GM19025 (cell line): ENCODE measurements at regions not wholly inside any gene's neighbourhood (a gene's known extent, or its start where the extent isn't known, plus 50 kb on each side); places are given as distances from the start of the nearest gene placed in this dataset.

Experiments used
- ATAC-seq: cut with Tn5 transposase; IDR thresholded peaks from one replicate; pipeline ENCODE4 v1.9.1; 2021; ENCODE audit warnings: mild to moderate bottlenecking, low read depth, moderate library complexity; ENCODE audit not compliant: unreplicated experiment

DNA sequence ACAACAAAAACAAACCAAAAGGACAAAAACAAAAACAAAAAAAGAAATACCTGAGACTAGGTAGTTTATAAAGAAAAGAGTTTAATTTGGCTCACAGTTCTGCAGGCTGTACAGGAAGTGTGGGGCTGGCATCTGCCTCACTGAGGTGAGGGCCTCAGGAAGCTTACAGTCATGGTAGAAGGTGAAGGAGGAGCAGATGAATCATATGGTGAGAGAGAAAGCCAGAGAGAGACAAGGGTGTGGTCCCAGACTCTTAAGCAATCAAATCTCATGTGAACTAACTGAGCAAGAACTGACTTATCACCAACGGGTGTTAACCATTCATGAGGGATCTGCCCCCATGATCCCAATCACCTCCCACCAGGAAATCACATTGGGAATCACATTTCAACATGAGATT, 58.8 kb upstream of the ZBED5 start:
- no peak for ATAC-seq

DNA sequence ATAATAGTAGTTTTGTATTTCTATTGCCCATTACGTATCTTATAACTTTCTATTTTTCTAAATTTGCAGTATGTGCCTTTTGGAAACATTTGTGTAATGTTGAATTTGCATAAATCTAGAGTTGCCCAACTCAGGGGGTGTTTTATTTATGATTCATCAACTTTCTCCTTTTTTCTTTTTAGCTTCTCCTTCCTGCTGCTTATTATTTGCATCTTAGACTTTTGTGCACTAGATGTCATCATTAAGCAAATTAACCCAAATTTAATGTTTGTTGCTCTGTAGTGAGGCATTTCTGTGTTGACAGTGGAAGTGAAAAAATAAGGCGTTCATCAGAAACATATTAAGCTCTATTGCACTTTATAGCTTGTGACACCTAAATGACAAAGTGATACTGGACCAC, 56.2 kb upstream of the ZBED5 start:
- ATAC-seq: no peak

DNA sequence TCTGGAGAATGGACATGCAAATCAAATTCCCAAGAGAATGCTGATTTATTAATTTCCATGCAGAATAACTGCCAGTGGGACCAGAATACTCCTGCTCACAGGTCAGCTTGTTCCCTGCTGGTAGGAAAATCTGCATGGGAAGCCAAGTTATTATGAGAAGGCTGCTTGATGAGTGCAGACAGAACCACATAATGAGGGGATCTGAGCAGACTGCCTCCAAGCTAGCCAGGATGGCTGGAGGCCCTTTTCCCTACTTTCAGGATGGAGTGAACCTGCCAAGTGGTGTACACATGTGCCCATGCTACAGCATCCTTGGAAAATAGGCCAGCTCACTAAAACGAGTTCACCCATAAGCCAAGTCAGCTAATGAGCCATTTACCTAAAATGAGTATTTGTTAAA, 55.2 kb upstream of the ZBED5 start:
- ATAC-seq: no peak

DNA sequence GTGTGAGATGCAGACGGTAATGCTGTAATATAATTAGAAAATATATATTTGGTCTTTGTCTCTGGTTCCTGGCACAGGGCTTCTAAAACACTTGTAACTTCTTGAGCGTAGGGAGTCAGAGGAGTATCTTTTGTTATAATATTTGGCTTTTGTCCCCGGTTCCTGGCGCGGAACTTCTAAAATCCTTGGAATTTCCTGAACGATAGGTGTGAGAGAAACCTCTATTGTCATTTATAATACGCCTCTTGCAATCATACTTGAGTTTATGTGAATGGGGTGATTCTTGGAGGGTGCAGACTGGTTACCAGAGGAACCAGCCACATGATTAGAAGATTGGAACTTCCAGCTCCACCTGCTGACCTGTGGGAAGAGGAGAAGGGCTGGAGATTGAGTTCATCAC, 54.1 kb upstream of the ZBED5 start:
- no peak for ATAC-seq

DNA sequence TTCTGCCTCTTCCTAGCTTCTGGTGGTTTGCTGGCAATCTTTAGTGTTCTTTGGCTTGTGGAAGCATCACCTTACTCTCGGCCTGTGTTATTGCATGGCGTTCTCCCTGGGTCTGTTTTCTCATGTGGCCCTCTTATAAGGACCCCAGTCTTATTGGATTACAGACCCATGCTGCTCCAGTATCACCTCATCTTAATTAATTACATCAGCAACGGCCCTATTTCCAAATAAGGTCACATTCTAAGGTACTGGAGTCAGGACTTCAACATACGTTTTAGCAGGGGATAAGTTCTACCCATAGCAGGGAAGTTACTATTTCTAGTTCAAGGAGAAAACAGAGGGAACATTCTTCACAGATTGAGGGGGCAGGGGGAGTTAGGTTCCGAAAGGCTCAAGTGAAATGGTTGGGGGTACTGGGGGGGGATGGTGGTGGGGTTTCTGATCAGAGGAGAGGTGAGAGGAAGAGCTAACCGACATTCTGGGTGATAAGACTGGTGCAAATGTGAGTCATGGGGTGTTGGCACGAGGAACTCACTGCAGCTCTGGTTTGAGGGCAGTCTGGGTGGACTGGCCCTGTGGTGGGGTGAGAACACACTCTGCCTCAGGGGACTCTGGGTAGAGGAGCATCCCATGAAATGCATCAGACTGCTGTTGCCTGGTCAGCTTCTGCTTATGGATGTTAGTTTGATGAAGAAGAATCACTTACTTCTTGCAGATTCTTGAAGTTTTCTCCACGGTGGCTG, 51.5 kb upstream of the ZBED5 start:
- no peak for ATAC-seq

DNA sequence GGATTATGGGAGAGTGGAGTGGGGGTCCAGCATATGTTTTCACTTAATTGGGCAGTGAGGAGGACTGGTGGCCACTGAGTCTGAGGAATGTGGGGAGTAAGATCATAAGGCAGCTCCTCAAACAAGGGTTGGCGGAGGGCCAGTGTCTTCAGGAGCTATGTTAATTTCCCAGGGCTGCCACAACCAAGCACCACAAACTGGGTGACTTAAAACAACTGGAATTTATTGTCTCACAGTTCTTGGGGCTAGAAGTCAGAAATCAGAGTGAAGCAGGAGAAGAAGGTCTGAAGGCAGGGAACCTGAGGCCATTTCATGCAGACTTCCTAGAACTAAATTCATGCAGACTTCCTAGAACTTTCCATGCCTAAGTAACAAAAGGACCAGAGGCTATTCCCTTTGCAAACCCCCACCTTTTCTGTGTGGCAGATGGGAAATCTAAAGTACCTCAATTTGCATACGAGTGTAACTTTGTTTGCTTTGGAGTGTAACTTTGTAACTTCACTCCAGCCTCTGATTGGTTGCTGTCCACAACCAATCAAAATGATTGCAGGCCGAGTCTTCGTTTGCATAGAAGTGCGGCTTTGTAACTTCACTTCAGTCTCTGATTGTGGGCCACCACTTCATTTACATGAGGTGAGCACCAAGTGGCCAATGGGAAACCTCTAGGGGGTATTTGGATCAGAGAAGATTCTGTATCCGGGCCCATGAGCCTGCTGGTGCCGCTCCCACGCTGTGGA, 50.5 kb upstream of the ZBED5 start:
- no peak for ATAC-seq
